PFSK-1 (cell line): ENCODE measurements at regions not wholly inside any gene's neighbourhood (a gene's known extent, or its start where the extent isn't known, plus 50 kb on each side); places are given as distances from the start of the nearest gene placed in this dataset.

Source experiments
- FOXP2 ChIP-seq: optimal IDR thresholded peaks from 2 replicates; pipeline ENCODE3; 2011; ENCODE audit warnings: borderline replicate concordance, control low read depth, inconsistent platforms; ENCODE audit not compliant: insufficient read depth; ENCODE audit errors: extremely low read length, extremely low read depth
- POLR2AphosphoS5 ChIP-seq: IDR thresholded peaks from 2 replicates; pipeline ENCODE4 v1.6.1; 2012; ENCODE audit warnings: low read depth, mild to moderate bottlenecking, control low read depth, low read length, moderate library complexity
- SIN3A ChIP-seq: IDR thresholded peaks from 2 replicates; pipeline ENCODE4 v1.6.1; 2012; ENCODE audit warnings: mild to moderate bottlenecking, low read length, moderate library complexity, borderline replicate concordance; ENCODE audit not compliant: insufficient read depth
- TAF1 ChIP-seq: IDR thresholded peaks from 2 replicates; pipeline ENCODE4 v1.6.1; 2012; ENCODE audit warnings: low read length, control low read depth, borderline replicate concordance; ENCODE audit not compliant: insufficient read depth
- TF ChIP-seq, protein P1 (sequence below), 2 experiments: IDR thresholded peaks; 2 replicates each; pipeline versions ENCODE4 v1.6.1 to v1.8.0; 2011 to 2012; ENCODE audit warnings: low read depth in 2 of 2, low read length in 2 of 2, control low read depth in 1 of 2, inconsistent platforms in 1 of 2, mild to moderate bottlenecking in 1 of 2, moderate library complexity in 1 of 2; ENCODE audit not compliant: insufficient read depth in 1 of 2

DNA sequence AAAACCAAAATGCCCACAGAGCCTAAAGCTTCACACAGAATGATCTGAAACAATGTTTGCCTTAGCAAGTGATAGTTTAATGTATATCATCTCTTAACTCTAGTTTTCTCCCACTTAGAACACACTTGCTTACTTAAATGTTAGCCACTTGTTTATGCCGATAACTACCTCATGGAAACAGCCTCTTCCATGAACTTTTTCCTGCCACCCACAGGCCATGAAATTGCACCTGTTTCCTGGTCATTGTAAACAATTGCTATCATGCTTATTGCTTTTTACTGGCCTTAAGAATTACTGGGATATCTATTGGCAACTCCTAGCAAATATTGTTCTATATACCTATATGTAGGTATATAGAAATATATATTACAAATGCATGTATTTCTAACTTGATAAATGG lies 231.1 kb downstream of the HDGFL1 start:
- TF ChIP-seq SIN3A (no peak), FOXP2 (no peak), TAF1 (no peak), POLR2AphosphoS5 (no peak)
- TF ChIP-seq, protein P1, sequence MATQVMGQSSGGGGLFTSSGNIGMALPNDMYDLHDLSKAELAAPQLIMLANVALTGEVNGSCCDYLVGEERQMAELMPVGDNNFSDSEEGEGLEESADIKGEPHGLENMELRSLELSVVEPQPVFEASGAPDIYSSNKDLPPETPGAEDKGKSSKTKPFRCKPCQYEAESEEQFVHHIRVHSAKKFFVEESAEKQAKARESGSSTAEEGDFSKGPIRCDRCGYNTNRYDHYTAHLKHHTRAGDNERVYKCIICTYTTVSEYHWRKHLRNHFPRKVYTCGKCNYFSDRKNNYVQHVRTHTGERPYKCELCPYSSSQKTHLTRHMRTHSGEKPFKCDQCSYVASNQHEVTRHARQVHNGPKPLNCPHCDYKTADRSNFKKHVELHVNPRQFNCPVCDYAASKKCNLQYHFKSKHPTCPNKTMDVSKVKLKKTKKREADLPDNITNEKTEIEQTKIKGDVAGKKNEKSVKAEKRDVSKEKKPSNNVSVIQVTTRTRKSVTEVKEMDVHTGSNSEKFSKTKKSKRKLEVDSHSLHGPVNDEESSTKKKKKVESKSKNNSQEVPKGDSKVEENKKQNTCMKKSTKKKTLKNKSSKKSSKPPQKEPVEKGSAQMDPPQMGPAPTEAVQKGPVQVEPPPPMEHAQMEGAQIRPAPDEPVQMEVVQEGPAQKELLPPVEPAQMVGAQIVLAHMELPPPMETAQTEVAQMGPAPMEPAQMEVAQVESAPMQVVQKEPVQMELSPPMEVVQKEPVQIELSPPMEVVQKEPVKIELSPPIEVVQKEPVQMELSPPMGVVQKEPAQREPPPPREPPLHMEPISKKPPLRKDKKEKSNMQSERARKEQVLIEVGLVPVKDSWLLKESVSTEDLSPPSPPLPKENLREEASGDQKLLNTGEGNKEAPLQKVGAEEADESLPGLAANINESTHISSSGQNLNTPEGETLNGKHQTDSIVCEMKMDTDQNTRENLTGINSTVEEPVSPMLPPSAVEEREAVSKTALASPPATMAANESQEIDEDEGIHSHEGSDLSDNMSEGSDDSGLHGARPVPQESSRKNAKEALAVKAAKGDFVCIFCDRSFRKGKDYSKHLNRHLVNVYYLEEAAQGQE (IDR thresholded peaks at IDR 0.05; ENCODE audit: insufficient read depth in 1 of 2, low read depth in 2 of 2, low read length in 2 of 2): no peak

DNA sequence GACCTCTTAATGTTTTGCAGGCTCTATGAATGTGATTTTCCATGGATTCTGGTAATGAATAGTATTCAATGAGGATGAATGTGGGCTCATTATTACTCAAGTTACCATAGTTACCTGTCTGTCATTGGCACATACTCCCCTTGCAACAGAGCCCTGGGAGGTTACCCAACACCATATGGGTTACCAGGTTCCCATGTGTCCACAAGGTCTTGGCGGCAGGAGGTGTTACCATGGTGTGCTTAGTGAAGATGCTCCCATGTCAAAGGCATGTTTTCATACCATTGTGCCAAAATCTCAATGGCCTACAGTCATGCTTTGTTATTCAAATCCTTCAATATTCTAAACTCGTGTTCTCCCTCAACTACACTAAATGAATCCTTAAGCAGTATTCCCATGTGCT lies 232.5 kb downstream of the HDGFL1 start:
- TF ChIP-seq TAF1: no peak
- no peak for TF ChIP-seq POLR2AphosphoS5
- TF ChIP-seq FOXP2: no peak
- TF ChIP-seq SIN3A: no peak
- TF ChIP-seq, protein P1 (IDR thresholded peaks at IDR 0.05; ENCODE audit: insufficient read depth in 1 of 2, low read depth in 2 of 2, low read length in 2 of 2): no peak

DNA sequence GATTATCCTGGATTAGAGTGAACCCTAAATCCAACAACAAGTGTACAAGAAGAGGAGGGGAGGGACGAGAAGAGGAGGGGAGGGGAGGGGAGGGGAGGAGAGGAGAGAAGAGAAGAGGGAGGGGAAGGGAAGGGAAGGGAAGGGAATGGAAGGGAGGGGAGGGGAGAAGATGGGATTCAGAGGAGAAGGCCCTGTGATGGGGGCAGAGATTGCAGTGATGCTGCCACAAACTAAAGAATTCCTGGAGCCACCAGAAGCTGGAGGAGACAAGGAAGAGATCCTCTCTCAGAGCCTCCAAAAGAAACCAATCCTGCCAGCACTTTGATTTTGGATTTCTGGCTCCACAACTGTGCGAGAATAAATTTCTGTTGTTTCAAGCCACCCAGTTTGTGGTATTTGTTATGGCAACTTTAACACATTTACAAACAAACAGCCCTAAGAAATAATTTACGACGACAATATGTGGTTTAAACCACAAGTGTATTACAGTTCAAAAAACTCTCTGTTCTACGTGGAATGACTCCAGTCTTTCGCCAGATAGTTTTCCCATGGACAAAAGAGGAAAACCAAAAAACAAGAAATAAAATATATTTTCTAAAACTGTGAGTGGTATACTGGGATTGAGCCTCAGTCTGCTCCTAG lies 235.4 kb downstream of the HDGFL1 start:
- TF ChIP-seq FOXP2 (no peak), TAF1 (no peak), SIN3A (no peak), POLR2AphosphoS5 (no peak)
- TF ChIP-seq, protein P1 (IDR thresholded peaks at IDR 0.05; ENCODE audit: insufficient read depth in 1 of 2, low read depth in 2 of 2, low read length in 2 of 2): no peak

DNA sequence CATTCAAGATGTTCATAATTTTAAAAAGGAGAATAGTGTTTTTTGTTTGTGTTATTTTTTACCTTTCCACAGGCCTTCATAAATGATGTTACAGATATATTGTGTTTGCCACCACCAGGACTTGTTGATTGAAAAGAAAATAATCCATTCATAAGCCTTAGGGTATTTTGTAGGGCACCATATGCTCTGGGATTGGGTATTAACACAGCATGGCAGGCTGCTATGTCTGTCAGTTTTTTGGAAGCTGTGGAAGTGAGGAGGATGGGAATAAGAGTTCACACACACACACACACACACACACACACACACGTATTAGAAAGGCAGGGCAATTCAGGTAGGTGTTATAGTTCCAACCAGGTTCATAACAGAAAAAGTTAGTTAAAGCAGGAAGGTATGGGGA lies 237.9 kb downstream of the HDGFL1 start:
- TF ChIP-seq, protein P1 (IDR thresholded peaks at IDR 0.05; ENCODE audit: insufficient read depth in 1 of 2, low read depth in 2 of 2, low read length in 2 of 2): no peak
- TF ChIP-seq SIN3A (no peak), TAF1 (no peak), FOXP2 (no peak), POLR2AphosphoS5 (no peak)

DNA sequence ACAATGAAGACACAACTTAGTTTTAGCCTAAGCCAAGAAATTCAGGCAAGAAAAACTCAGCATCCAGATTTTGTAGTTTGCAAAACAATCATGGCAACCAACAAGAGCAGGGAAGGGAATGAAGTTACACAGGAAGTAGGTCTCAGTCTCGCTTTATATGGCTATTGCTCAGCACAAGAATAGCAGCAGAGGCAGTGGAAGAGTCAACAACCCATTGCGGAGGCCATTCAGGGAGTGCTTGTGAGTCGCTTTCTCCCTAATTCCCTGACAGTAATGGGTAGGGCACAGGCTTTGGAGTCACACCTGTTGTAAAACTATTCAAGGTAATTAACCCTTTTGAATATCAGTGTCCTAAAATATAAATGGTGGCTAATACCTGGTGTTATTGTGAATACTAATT lies 238.5 kb downstream of the HDGFL1 start:
- TF ChIP-seq POLR2AphosphoS5 (no peak), TAF1 (no peak), SIN3A (no peak), FOXP2 (no peak)
- TF ChIP-seq, protein P1 (IDR thresholded peaks at IDR 0.05; ENCODE audit: insufficient read depth in 1 of 2, low read depth in 2 of 2, low read length in 2 of 2): no peak
